Caco-2 (cell line): ENCODE measurements at regions not wholly inside any gene's neighbourhood (a gene's known extent, or its start where the extent isn't known, plus 50 kb on each side); places are given as distances from the start of the nearest gene placed in this dataset.

Experiments
- BruUV-seq: library from RNA; stranded (reverse); fragments of 400-500 nt; replicated peaks from 2 replicates; lab custom pipeline; 2021; lab: Mats Ljungman, UMichigan
- CTCF ChIA-PET: fragments of 300-600 bp; sonication (Branson Sonifier 250); formaldehyde crosslinking; loops from one replicate; lab custom pipeline; 2022; ENCODE audit warnings: antibody characterized with exemption; lab: Charles Lee
- POLR2A ChIA-PET: fragments of 300-600 bp; sonication (Branson Sonifier 250); formaldehyde crosslinking; loops from one replicate; lab custom pipeline; 2022; ENCODE audit warnings: antibody characterized with exemption; lab: Charles Lee
- DNase-seq, 2 experiments: peaks; one replicate each; pipeline versions ENCODE4 v3.0.0 to v3.0.0-alpha.2; 2020 to 2022
- H3K27me3 ChIP-seq: replicated peaks from 2 replicates; pipeline ENCODE4 v1.6.0; 2011; ENCODE audit warnings: low read length; ENCODE audit not compliant: control insufficient read depth, insufficient read depth
- H3K36me3 ChIP-seq: 2 replicates; pipeline ENCODE4 v1.5.1; 2011; ENCODE audit warnings: low read length; ENCODE audit not compliant: control insufficient read depth, insufficient read depth
- H3K4me1 ChIP-seq: fragments of 250-450 bp; sonication (Bioruptor Pico); 2 replicates; pipeline ENCODE4 v1.5.1; 2020; ENCODE audit warnings: mild to moderate bottlenecking
- H3K4me3 ChIP-seq: 2 replicates; pipeline ENCODE4 v1.5.1; 2011; ENCODE audit warnings: low read depth, mild to moderate bottlenecking, control low read depth, low read length
- H3K9me3 ChIP-seq: fragments of 250-450 bp; sonication (Bioruptor Pico); 2 replicates; pipeline ENCODE4 v1.5.1; 2020; ENCODE audit warnings: mild to moderate bottlenecking, moderate library complexity
- H3K27ac Mint-ChIP-seq: one replicate; pipeline ENCODE4 v1.8.0; 2022; ENCODE audit warnings: mixed read lengths; ENCODE audit not compliant: unreplicated experiment
- H3K27me3 Mint-ChIP-seq: one replicate; pipeline ENCODE4 v1.8.0; 2022; ENCODE audit warnings: mixed read lengths; ENCODE audit not compliant: insufficient read depth, unreplicated experiment
- H3K36me3 Mint-ChIP-seq: one replicate; pipeline ENCODE4 v1.8.0; 2022; ENCODE audit warnings: mild to moderate bottlenecking, mixed read lengths; ENCODE audit not compliant: insufficient read depth, unreplicated experiment
- H3K4me1 Mint-ChIP-seq: one replicate; pipeline ENCODE4 v1.8.0; 2022; ENCODE audit warnings: low read depth, mixed read lengths; ENCODE audit not compliant: unreplicated experiment
- H3K4me3 Mint-ChIP-seq: one replicate; pipeline ENCODE4 v1.8.0; 2022; ENCODE audit warnings: mild to moderate bottlenecking, moderate library complexity, mixed read lengths; ENCODE audit not compliant: unreplicated experiment
- H3K9me3 Mint-ChIP-seq: one replicate; pipeline ENCODE4 v1.8.0; 2022; ENCODE audit warnings: mixed read lengths; ENCODE audit not compliant: unreplicated experiment
- intact Hi-C: fragments of 100-400 bp; cut with micrococcal nuclease; formaldehyde crosslinking; loops from one replicate; pipeline ENCODE4 v1.10.0; 2022; ENCODE audit not compliant: unreplicated experiment
- TF ChIP-seq, protein P1 (sequence below), 2 experiments: fragments of 200-600 bp in 1 of 2; IDR thresholded peaks; 1 replicate in 1 of 2; 2 replicates in 1 of 2; pipeline versions ENCODE4 v1.5.1 to v1.8.0; 2011 to 2022; ENCODE audit warnings: antibody characterized with exemption in 1 of 2, control low read depth in 1 of 2, inconsistent platforms in 1 of 2, low read depth in 1 of 2, low read length in 1 of 2, mild to moderate bottlenecking in 1 of 2, moderate library complexity in 1 of 2; ENCODE audit not compliant: insufficient read depth in 1 of 2, severe bottlenecking in 1 of 2, unreplicated experiment in 1 of 2

DNA sequence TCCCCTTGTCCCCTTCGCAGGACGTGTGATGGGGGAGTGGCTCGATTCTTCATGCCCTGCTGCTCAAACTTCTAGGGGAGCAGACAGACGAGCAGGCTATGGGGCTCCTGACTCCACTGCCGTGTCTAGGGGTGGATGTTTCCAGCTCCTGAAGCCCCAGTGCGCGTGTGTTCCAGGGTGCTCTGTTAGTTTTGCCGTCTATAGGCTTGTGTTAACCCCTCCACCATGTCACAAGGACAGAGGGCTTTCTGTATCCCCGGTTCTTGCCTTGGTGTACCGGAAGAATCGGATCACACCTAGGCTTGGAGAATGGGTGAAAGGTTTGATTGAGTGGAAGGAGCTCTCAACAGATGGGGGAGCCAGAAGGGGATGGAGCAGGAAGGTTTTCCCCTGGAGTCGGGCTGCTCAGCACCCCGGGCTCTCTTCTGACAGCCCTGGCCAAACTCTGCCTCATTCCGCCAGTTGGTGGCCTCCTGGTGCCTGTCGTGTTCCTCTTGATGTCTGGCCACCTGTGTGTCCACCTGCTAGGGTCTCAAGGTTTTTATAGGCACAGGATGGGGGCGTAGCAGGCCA is 810.7 kb downstream of the BRD1 start:
- CTCF ChIA-PET = no interaction called here
- TF ChIP-seq, protein P1, sequence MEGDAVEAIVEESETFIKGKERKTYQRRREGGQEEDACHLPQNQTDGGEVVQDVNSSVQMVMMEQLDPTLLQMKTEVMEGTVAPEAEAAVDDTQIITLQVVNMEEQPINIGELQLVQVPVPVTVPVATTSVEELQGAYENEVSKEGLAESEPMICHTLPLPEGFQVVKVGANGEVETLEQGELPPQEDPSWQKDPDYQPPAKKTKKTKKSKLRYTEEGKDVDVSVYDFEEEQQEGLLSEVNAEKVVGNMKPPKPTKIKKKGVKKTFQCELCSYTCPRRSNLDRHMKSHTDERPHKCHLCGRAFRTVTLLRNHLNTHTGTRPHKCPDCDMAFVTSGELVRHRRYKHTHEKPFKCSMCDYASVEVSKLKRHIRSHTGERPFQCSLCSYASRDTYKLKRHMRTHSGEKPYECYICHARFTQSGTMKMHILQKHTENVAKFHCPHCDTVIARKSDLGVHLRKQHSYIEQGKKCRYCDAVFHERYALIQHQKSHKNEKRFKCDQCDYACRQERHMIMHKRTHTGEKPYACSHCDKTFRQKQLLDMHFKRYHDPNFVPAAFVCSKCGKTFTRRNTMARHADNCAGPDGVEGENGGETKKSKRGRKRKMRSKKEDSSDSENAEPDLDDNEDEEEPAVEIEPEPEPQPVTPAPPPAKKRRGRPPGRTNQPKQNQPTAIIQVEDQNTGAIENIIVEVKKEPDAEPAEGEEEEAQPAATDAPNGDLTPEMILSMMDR (IDR thresholded peaks at IDR 0.05; ENCODE audit: insufficient read depth in 1 of 2, low read depth in 1 of 2, low read length in 1 of 2, severe bottlenecking in 1 of 2, unreplicated experiment in 1 of 2) = no peak
- no peaks in the 10 kb centered on the region for H3K9me3 ChIP-seq
- intact Hi-C loops = no loop called here
- H3K4me1 ChIP-seq = no peaks in the 10 kb centered on the region
- no TSS peak for BruUV-seq
- no peaks in the 10 kb centered on the region for H3K36me3 ChIP-seq
- no peak for DNase-seq
- H3K9me3 Mint-ChIP-seq = no peaks in the 10 kb centered on the region
- H3K36me3 Mint-ChIP-seq = no peaks in the 10 kb centered on the region
- no peak overlapping the region for H3K4me3 Mint-ChIP-seq
- H3K27me3 Mint-ChIP-seq = peaks cover 2% of the 10 kb centered on the region
- POLR2A ChIA-PET = no interaction called here
- H3K27me3 ChIP-seq = no peaks in the 10 kb centered on the region; the same call in 1 of the 2 replicates
- no peaks in the 10 kb centered on the region for H3K4me1 Mint-ChIP-seq
- no peak overlapping the region for H3K4me3 ChIP-seq
- no peak overlapping the region for H3K27ac Mint-ChIP-seq

DNA sequence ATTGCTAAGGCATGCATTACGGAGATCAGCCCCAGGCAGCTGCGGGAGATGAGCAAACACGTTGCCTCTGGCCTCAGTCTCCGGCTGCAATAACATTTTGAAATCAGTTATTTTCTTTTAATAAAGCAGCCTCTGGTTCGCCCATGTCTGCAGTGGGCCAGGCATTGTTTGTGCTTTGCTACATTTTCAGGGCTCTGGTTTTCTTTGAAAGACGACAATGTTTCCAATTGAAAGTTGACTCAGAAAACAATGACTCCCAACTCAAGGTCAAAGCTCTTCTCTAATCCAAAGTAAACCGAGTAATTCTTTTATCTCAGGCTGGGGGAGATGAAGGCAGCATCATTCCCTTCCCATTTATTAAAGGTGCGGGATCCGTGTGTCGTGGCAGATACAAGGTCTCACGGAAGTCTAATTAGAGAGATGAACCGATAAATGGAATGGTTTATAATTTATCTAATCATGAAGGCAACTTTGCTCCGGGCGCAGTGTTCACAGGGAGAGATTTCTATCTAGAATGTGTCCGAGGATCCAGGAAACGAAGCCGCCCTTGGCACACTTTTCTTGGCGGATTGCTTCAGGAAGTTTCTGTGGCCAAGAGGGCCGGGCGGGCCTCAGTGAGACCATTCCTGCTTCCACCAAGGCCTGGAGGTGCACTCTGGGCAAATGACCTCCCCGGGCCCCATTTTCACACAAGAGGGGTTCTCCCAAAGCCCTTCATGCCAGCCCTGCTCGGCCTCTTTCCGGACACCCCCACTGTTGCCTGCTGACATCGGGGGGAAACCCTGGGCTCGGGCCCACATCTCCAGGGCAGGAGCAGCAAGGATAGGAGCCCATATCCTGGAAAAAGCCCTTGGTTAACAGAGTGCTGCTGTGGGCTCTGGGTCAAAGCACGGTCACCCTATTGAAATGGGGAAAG is 811.4 kb downstream of the BRD1 start:
- no peaks in the 10 kb centered on the region for H3K4me1 ChIP-seq
- Mint-ChIP-seq H3K27me3 (peaks cover 5% of the 10 kb centered on the region), H3K36me3 (no peaks in the 10 kb centered on the region), H3K4me1 (no peaks in the 10 kb centered on the region), H3K9me3 (no peaks in the 10 kb centered on the region), H3K4me3 (no peak overlapping the region), H3K27ac (no peak overlapping the region)
- intact Hi-C loops = no loop called here
- H3K4me3 ChIP-seq = no peak overlapping the region
- no peaks in the 10 kb centered on the region for H3K36me3 ChIP-seq
- H3K9me3 ChIP-seq = no peaks in the 10 kb centered on the region
- H3K27me3 ChIP-seq = no peaks in the 10 kb centered on the region; the same call in 1 of the 2 replicates
- ChIA-PET POLR2A (no interaction called here), CTCF (no interaction called here)
- TF ChIP-seq, protein P1 (IDR thresholded peaks at IDR 0.05; ENCODE audit: insufficient read depth in 1 of 2, low read depth in 1 of 2, low read length in 1 of 2, severe bottlenecking in 1 of 2, unreplicated experiment in 1 of 2) = no peak
- no TSS peak for BruUV-seq
- DNase-seq = no peak

DNA sequence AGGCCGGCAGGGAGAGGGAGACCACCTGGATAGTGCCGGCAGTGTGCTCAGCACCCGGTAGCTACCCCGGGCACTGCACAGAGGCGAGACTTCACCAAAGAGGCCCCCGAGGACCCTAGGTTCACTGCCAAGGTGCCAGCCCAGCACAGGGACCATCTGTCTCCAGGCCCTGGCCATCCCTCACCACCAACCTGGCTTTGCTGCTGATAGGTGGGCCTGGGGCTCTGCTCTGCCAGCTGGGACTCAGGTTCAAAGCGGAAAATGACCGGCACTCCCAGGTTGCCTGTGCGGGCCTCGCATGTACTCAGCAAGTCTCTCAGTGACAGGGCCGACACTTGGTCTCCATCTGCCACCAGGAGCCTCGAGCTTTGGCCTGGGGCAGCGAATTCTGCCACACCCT is 812.2 kb downstream of the BRD1 start:
- Histone ChIP-seq H3K4me1 (no peaks in the 10 kb centered on the region), H3K36me3 (no peaks in the 10 kb centered on the region), H3K4me3 (no peak overlapping the region), H3K27me3 (no peaks in the 10 kb centered on the region; the same call in 1 of the 2 replicates), H3K9me3 (no peaks in the 10 kb centered on the region)
- TF ChIP-seq, protein P1 (IDR thresholded peaks at IDR 0.05; ENCODE audit: insufficient read depth in 1 of 2, low read depth in 1 of 2, low read length in 1 of 2, severe bottlenecking in 1 of 2, unreplicated experiment in 1 of 2) = no peak
- Mint-ChIP-seq H3K4me1 (no peaks in the 10 kb centered on the region), H3K27ac (no peak overlapping the region), H3K27me3 (peaks cover 7% of the 10 kb centered on the region), H3K36me3 (no peaks in the 10 kb centered on the region), H3K9me3 (no peaks in the 10 kb centered on the region), H3K4me3 (no peak overlapping the region)
- no peak for DNase-seq
- ChIA-PET POLR2A (no interaction called here), CTCF (no interaction called here)
- intact Hi-C loops = no loop called here
- BruUV-seq = no TSS peak
